ENCODE measurements at regions not wholly inside any gene's neighbourhood (a gene's known extent, or its start where the extent isn't known, plus 50 kb on each side); places are given as distances from the start of the nearest gene placed in this dataset.

DNA sequence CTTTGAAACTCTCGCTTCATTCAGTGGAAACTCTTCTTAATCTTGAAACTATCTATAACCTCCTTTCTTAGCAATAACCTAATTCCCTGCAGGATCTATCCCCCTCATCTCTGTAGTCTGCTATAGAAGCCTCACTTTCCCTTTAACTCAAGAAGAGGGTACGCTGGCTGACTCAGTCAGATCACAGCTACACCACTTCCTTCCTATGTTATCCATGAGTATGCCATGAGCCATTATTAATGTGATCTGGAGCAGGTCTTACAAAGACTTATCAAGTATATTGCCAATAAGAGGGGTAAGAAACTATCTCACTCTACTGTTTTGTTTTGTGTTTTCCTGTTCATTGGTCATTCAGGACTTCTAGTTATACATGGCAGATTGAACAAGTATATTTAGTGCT is 165.3 kb downstream of the PJA1 start:
- FAIRE-seq (no peak), DNase-seq (no peak)
- TF ChIP-seq, protein P1, sequence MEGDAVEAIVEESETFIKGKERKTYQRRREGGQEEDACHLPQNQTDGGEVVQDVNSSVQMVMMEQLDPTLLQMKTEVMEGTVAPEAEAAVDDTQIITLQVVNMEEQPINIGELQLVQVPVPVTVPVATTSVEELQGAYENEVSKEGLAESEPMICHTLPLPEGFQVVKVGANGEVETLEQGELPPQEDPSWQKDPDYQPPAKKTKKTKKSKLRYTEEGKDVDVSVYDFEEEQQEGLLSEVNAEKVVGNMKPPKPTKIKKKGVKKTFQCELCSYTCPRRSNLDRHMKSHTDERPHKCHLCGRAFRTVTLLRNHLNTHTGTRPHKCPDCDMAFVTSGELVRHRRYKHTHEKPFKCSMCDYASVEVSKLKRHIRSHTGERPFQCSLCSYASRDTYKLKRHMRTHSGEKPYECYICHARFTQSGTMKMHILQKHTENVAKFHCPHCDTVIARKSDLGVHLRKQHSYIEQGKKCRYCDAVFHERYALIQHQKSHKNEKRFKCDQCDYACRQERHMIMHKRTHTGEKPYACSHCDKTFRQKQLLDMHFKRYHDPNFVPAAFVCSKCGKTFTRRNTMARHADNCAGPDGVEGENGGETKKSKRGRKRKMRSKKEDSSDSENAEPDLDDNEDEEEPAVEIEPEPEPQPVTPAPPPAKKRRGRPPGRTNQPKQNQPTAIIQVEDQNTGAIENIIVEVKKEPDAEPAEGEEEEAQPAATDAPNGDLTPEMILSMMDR (IDR thresholded peaks at IDR 0.05; ENCODE audit: borderline replicate concordance, extremely low read depth, insufficient read depth) = no peak
- H3K4me3 ChIP-seq (ENCODE audit: low read length in 3 of 3) = no peak overlapping the region
- intact Hi-C loops (cut with DNase I) = no loop called here
- H3K9me3 ChIP-seq (ENCODE audit: control insufficient read depth in 2 of 3, insufficient read depth in 1 of 3, low read length in 3 of 3) = no peaks in the 10 kb centered on the region
- peaks cover 2 to 14% (median 8%) of the 10 kb centered on the region in 3 donors for H3K4me1 ChIP-seq (ENCODE audit: control insufficient read depth in 2 of 3, insufficient read depth in 2 of 3, low read depth in 1 of 3, low read length in 3 of 3)
- no peaks in the 10 kb centered on the region for H3K36me3 ChIP-seq (ENCODE audit: control insufficient read depth in 2 of 3, insufficient read depth in 3 of 3, low read length in 3 of 3)
- no peak overlapping the region for H3K27ac ChIP-seq (ENCODE audit: low read depth in 2 of 2, low read length in 2 of 2)
- no peaks in the 10 kb centered on the region for H3K27me3 ChIP-seq (ENCODE audit: control insufficient read depth, insufficient read depth, low read length)
- H3K9ac ChIP-seq (ENCODE audit: low read length in 3 of 3) = no peak overlapping the region

DNA sequence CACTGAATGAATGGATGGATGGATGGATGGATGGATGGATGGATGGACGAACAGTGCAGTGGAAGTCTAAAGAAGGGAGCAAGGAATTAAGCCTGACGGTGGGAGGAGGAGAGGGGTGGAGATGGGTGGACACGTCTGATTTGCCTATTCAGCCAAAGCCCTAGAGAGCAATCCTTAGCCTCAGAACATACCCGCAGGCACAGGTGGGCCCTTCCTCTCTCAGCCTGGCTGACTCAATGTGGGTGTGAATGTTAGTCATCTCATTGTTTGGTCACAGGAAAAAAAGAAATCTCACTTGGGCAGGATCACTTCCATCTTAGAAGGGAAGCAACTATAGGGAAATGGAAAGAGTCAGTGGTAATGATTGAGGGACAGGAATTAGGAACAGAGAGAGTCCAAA is 165.9 kb downstream of the PJA1 start:
- H3K4me3 ChIP-seq (ENCODE audit: low read length in 3 of 3) = no peak overlapping the region
- no peaks in the 10 kb centered on the region for H3K36me3 ChIP-seq (ENCODE audit: control insufficient read depth in 2 of 3, insufficient read depth in 3 of 3, low read length in 3 of 3)
- no peaks in the 10 kb centered on the region for H3K27me3 ChIP-seq (ENCODE audit: control insufficient read depth, insufficient read depth, low read length)
- no peaks in the 10 kb centered on the region for H3K9me3 ChIP-seq (ENCODE audit: control insufficient read depth in 2 of 3, insufficient read depth in 1 of 3, low read length in 3 of 3)
- DNase-seq (no peak), FAIRE-seq (no peak)
- intact Hi-C loops (cut with DNase I) = no loop called here
- TF ChIP-seq, protein P1 (IDR thresholded peaks at IDR 0.05; ENCODE audit: borderline replicate concordance, extremely low read depth, insufficient read depth) = no peak
- peaks cover 2 to 14% (median 8%) of the 10 kb centered on the region in 3 donors for H3K4me1 ChIP-seq (ENCODE audit: control insufficient read depth in 2 of 3, insufficient read depth in 2 of 3, low read depth in 1 of 3, low read length in 3 of 3)
- H3K27ac ChIP-seq (ENCODE audit: low read depth in 2 of 2, low read length in 2 of 2) = no peak overlapping the region
- no peak overlapping the region for H3K9ac ChIP-seq (ENCODE audit: low read length in 3 of 3)

DNA sequence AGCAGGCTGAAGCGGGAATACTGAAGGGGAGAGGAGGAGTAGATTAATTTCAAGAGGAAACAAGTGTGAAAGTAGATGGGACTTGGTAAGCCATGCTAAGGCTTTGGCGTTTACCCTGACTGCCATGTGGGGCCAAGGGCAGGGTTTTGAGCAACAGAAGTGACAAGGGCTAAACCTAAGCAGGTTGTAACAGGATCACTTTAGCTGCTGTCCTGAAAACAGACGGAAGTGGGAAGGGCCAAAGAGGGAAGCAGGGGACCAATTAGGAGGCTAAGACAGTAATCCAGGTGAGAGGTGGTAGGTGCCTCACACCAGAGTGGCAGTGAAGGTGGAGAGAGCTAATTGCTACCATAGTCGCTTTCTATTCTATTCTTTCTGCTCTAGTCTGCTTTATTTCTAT is 166.5 kb downstream of the PJA1 start:
- Histone ChIP-seq H3K9me3 (ENCODE audit: control insufficient read depth in 2 of 3, insufficient read depth in 1 of 3, low read length in 3 of 3) (no peaks in the 10 kb centered on the region), H3K36me3 (ENCODE audit: control insufficient read depth in 2 of 3, insufficient read depth in 3 of 3, low read length in 3 of 3) (no peaks in the 10 kb centered on the region), H3K27ac (ENCODE audit: low read depth in 2 of 2, low read length in 2 of 2) (no peak overlapping the region), H3K4me3 (ENCODE audit: low read length in 3 of 3) (no peak overlapping the region), H3K27me3 (ENCODE audit: control insufficient read depth, insufficient read depth, low read length) (no peaks in the 10 kb centered on the region), H3K9ac (ENCODE audit: low read length in 3 of 3) (no peak overlapping the region), H3K4me1 (ENCODE audit: control insufficient read depth in 2 of 3, insufficient read depth in 2 of 3, low read depth in 1 of 3, low read length in 3 of 3) (peaks cover 2 to 14% (median 8%) of the 10 kb centered on the region in 3 donors)
- intact Hi-C loops (cut with DNase I) = no loop called here
- DNase-seq (peak in 1 of 5 donors; percentile 3), FAIRE-seq (no peak)
- TF ChIP-seq, protein P1 (IDR thresholded peaks at IDR 0.05; ENCODE audit: borderline replicate concordance, extremely low read depth, insufficient read depth) = no peak

DNA sequence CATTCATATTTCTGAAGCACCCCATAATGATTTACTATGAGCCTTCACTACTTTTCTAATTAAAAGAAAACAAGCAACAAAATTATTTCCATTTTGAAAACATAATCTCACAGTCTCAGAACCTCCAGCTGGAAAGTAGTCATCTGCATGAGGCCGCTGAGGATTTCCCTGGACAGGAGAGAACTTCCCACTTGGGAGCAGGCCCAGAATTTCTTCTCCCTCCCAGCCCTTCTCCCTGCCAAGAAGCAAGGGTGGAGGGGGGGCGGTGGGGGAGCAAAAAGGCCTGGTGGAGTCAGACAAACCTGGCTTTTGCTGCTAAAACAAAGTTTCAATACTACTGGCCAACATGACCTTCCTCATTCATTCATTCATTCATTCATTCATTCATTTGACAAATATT is 167.3 kb downstream of the PJA1 start:
- H3K27me3 ChIP-seq (ENCODE audit: control insufficient read depth, insufficient read depth, low read length) = no peaks in the 10 kb centered on the region
- H3K9ac ChIP-seq (ENCODE audit: low read length in 3 of 3) = no peak overlapping the region
- H3K36me3 ChIP-seq (ENCODE audit: control insufficient read depth in 2 of 3, insufficient read depth in 3 of 3, low read length in 3 of 3) = no peaks in the 10 kb centered on the region
- no peak overlapping the region for H3K27ac ChIP-seq (ENCODE audit: low read depth in 2 of 2, low read length in 2 of 2)
- peaks cover 2 to 14% (median 8%) of the 10 kb centered on the region in 3 donors for H3K4me1 ChIP-seq (ENCODE audit: control insufficient read depth in 2 of 3, insufficient read depth in 2 of 3, low read depth in 1 of 3, low read length in 3 of 3)
- intact Hi-C loops (cut with DNase I) = no loop called here
- H3K9me3 ChIP-seq (ENCODE audit: control insufficient read depth in 2 of 3, insufficient read depth in 1 of 3, low read length in 3 of 3) = no peaks in the 10 kb centered on the region
- TF ChIP-seq, protein P1 (IDR thresholded peaks at IDR 0.05; ENCODE audit: borderline replicate concordance, extremely low read depth, insufficient read depth) = no peak
- H3K4me3 ChIP-seq (ENCODE audit: low read length in 3 of 3) = no peak overlapping the region
- DNase-seq = peak in 4 of 5 donors; percentile 30 to 85 (median 60)
- no peak for FAIRE-seq
